CD4-positive, alpha-beta T cell (primary cell): ENCODE measurements at regions not wholly inside any gene's neighbourhood (a gene's known extent, or its start where the extent isn't known, plus 50 kb on each side); places are given as distances from the start of the nearest gene placed in this dataset.

Source experiments
- ATAC-seq: fragments of 200-7000 bp; cut with Tn5 transposase; one replicate; pipeline ENCODE4 v1.10.0; 2022; ENCODE audit warnings: mild to moderate bottlenecking; ENCODE audit not compliant: poor library complexity
- CTCF ChIA-PET: fragments of 350-600 bp; sonication (Branson Sonifier 250); formaldehyde crosslinking; loops from one replicate; lab custom pipeline; 2021; ENCODE audit warnings: antibody characterized with exemption, inconsistent platforms; lab: Charles Lee
- POLR2A ChIA-PET: fragments of 350-600 bp; sonication (Branson Sonifier 250); formaldehyde crosslinking; loops from one replicate; lab custom pipeline; 2021; ENCODE audit warnings: antibody characterized with exemption, inconsistent platforms; lab: Charles Lee
- DNase-seq, 14 experiments: peaks; one replicate each; pipeline ENCODE4 v3.0.0-alpha.2; 2013 to 2020; ENCODE audit warnings: mixed read lengths in 2 of 14
- H3K27ac ChIP-seq, 2 donors: one replicate each; pipeline versions ENCODE4 v1.5.1 to v1.7.0; 2013; ENCODE audit warnings: low read length in 2 of 2, low read depth in 1 of 2, mild to moderate bottlenecking in 1 of 2
- H3K27me3 ChIP-seq, 2 experiments: 1 replicate in 1 of 2; 2 replicates in 1 of 2; pipeline versions ENCODE4 v1.6.1 to v1.7.0; 2013; ENCODE audit warnings: low read length in 2 of 2, control low read depth in 1 of 2, mild to moderate bottlenecking in 1 of 2, moderate library complexity in 1 of 2; ENCODE audit not compliant: insufficient read depth in 2 of 2, control insufficient read depth in 1 of 2
- H3K36me3 ChIP-seq: one replicate; pipeline ENCODE4 v1.6.1; 2013; ENCODE audit warnings: low read length, control low read depth; ENCODE audit not compliant: insufficient read depth
- H3K4me1 ChIP-seq: one replicate; pipeline ENCODE4 v1.6.1; 2013; ENCODE audit warnings: low read length, control low read depth; ENCODE audit not compliant: insufficient read depth
- H3K4me3 ChIP-seq: one replicate; pipeline ENCODE4 v1.5.1; 2013; ENCODE audit warnings: mild to moderate bottlenecking, low read length, moderate library complexity
- H3K9me3 ChIP-seq, 2 experiments: 1 replicate in 1 of 2; 2 replicates in 1 of 2; pipeline versions ENCODE4 v1.6.1 to v1.7.0; 2013; ENCODE audit warnings: low read length in 2 of 2, mild to moderate bottlenecking in 2 of 2, control low read depth in 1 of 2, moderate library complexity in 1 of 2; ENCODE audit not compliant: control insufficient read depth in 1 of 2, insufficient read depth in 1 of 2
- H3K27ac Mint-ChIP-seq: one replicate; pipeline ENCODE4 v1.8.0; 2020; ENCODE audit warnings: mixed read lengths
- H3K27me3 Mint-ChIP-seq: one replicate; pipeline ENCODE4 v1.8.0; 2021; ENCODE audit warnings: mixed read lengths
- H3K36me3 Mint-ChIP-seq: one replicate; pipeline ENCODE4 v1.8.0; 2021; ENCODE audit warnings: low read depth, mixed read lengths
- H3K4me1 Mint-ChIP-seq: one replicate; pipeline ENCODE4 v1.8.0; 2021; ENCODE audit warnings: low read depth, mixed read lengths
- H3K4me3 Mint-ChIP-seq: one replicate; pipeline ENCODE4 v1.8.0; 2020; ENCODE audit warnings: mild to moderate bottlenecking, mixed read lengths
- H3K9me3 Mint-ChIP-seq: one replicate; pipeline ENCODE4 v1.8.0; 2020; ENCODE audit warnings: mixed read lengths
- intact Hi-C, 2 experiments: fragments of 100-400 bp; cut with DNase I in 1 of 2; cut with micrococcal nuclease in 1 of 2; formaldehyde crosslinking; loops; one replicate each; pipeline versions ENCODE4 v1.15.1 to v1.9.0; 2023 to 2025; cut with DNase I, micrococcal nuclease
- TF ChIP-seq, protein P1 (sequence below): fragments of 200-600 bp; IDR thresholded peaks from one replicate; pipeline ENCODE4 v1.8.0; 2022; ENCODE audit warnings: antibody characterized with exemption, mild to moderate bottlenecking

DNA sequence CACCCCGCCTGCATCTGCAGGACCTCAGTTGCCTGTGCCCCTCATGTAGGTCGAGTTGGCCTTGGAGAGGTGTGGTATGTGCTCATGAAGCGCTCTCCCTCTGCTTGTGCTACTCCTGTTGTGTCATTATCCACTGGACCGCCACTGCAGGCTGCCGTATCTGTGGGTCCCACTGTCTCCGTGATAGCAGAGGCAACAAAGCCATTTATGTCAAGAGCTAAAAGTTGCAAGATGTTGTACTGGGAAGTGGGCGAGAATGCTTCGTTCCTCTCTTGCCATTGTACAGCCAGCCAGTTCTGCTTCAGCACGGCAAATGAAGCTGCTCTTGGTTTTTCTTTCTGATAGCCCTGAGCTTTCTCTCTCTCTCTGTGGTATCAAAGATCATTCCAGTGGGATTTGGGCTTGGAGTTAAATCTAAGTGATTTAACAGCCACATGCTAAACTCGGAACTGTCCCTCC is 89.0 kb downstream of the TMEM212 start:
- POLR2A ChIA-PET: no interaction called here
- no peaks in the 10 kb centered on the region for H3K9me3 ChIP-seq
- no peaks in the 10 kb centered on the region for H3K27me3 ChIP-seq
- no peaks in the 10 kb centered on the region for H3K4me1 Mint-ChIP-seq
- no peak overlapping the region for H3K27ac Mint-ChIP-seq
- no peak for DNase-seq
- TF ChIP-seq, protein P1, sequence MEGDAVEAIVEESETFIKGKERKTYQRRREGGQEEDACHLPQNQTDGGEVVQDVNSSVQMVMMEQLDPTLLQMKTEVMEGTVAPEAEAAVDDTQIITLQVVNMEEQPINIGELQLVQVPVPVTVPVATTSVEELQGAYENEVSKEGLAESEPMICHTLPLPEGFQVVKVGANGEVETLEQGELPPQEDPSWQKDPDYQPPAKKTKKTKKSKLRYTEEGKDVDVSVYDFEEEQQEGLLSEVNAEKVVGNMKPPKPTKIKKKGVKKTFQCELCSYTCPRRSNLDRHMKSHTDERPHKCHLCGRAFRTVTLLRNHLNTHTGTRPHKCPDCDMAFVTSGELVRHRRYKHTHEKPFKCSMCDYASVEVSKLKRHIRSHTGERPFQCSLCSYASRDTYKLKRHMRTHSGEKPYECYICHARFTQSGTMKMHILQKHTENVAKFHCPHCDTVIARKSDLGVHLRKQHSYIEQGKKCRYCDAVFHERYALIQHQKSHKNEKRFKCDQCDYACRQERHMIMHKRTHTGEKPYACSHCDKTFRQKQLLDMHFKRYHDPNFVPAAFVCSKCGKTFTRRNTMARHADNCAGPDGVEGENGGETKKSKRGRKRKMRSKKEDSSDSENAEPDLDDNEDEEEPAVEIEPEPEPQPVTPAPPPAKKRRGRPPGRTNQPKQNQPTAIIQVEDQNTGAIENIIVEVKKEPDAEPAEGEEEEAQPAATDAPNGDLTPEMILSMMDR: no peak
- H3K27me3 Mint-ChIP-seq: no peaks in the 10 kb centered on the region
- no peak overlapping the region for H3K4me3 Mint-ChIP-seq
- H3K27ac ChIP-seq: no peak overlapping the region
- intact Hi-C loops: no loop called here
- H3K4me1 ChIP-seq: no peaks in the 10 kb centered on the region
- no peaks in the 10 kb centered on the region for H3K36me3 Mint-ChIP-seq
- no peaks in the 10 kb centered on the region for H3K36me3 ChIP-seq
- H3K9me3 Mint-ChIP-seq: no peaks in the 10 kb centered on the region
- CTCF ChIA-PET: no interaction called here
- H3K4me3 ChIP-seq: no peak overlapping the region
- ATAC-seq: no peak

DNA sequence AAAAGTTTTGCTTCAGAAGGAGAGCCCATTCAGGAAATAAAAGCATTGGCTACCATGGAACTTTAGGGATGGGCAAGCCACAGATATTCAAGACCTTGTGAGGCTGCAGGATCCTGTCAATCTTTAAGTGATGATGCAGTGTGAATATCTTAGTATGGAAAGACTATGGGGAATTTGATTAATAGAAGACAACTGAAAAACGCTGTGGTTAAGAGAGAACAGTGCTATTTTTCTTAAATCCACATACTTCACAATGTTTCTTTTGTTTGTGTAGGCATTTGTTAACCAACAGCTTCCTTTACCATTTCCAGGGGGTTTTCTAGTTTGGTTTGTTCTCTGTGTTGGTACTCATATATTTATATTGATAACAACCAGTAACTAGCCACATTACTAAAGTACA is 90.3 kb downstream of the TMEM212 start:
- TF ChIP-seq, protein P1: no peak

DNA sequence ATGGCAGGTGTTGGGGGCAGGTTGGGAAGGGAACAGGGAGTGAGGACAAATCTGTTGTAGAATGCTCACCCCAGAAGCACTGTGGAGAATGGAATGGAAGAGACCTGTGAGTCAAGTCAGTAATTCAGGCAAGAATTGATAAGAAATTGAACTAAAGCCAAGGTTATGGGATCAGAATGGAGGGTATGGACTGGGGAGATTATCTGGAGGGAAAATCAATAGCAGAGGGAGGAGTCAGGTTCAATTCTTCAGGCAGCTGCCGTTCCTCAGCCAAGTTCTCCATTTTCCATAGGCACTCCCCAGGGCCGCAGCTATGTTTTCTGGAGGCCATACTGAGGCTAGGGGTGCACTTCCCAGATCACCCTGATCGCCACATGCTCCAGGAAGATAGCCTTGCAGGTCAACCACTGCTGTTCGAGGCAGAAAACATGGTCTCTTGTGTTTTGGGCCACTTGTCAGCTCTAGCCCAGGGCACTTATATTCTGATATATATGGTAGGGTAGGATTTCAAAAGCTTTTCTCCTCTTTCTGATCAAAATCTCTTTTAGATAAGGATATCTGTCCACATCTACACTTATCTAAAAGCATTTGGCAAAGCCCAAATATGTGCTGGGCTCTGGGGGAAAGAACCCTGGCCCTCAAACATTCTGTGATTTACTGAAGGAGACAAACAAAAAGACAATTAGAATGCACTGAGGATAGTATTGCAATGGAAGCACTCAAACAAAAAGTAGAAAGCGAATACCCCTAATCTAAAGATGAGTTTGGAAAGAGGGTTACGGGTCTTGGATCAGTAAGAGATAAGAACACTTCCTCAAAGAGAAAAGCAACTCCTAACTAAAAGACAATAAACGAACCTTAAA is 92.3 kb downstream of the TMEM212 start:
- Mint-ChIP-seq H3K9me3 (no peaks in the 10 kb centered on the region), H3K36me3 (no peaks in the 10 kb centered on the region), H3K4me3 (no peak overlapping the region), H3K4me1 (no peaks in the 10 kb centered on the region), H3K27ac (no peak overlapping the region), H3K27me3 (no peaks in the 10 kb centered on the region)
- no peaks in the 10 kb centered on the region for H3K36me3 ChIP-seq
- H3K4me1 ChIP-seq: no peaks in the 10 kb centered on the region
- POLR2A ChIA-PET: no interaction called here
- intact Hi-C loops: no loop called here
- H3K27me3 ChIP-seq: no peaks in the 10 kb centered on the region
- H3K4me3 ChIP-seq: no peak overlapping the region
- no peak for DNase-seq
- H3K27ac ChIP-seq: no peak overlapping the region
- no peaks in the 10 kb centered on the region for H3K9me3 ChIP-seq
- TF ChIP-seq, protein P1: no peak
- CTCF ChIA-PET: no interaction called here
- ATAC-seq: no peak

More for the DNA sequence above, 90.3 kb downstream of the TMEM212 start:
- Histone ChIP-seq H3K9me3 (no peaks in the 10 kb centered on the region), H3K4me3 (no peak overlapping the region), H3K27ac (no peak overlapping the region), H3K4me1 (no peaks in the 10 kb centered on the region), H3K36me3 (no peaks in the 10 kb centered on the region), H3K27me3 (no peaks in the 10 kb centered on the region)
- intact Hi-C loops: no loop called here
- Mint-ChIP-seq H3K27ac (no peak overlapping the region), H3K9me3 (no peaks in the 10 kb centered on the region), H3K36me3 (no peaks in the 10 kb centered on the region), H3K4me1 (no peaks in the 10 kb centered on the region), H3K27me3 (no peaks in the 10 kb centered on the region), H3K4me3 (no peak overlapping the region)
- CTCF ChIA-PET: no interaction called here
- ATAC-seq (no peak), DNase-seq (no peak)
- POLR2A ChIA-PET: no interaction called here
